ENCODE measurements at regions not wholly inside any gene's neighbourhood (a gene's known extent, or its start where the extent isn't known, plus 50 kb on each side); places are given as distances from the start of the nearest gene placed in this dataset.

- H3K4me3 ChIP-seq (ENCODE audit: low read depth, low read length) = no peak overlapping the region
- no peak for DNase-seq (ENCODE audit: low read depth, low spot score)
- TF ChIP-seq CTCF (IDR thresholded peaks at IDR 0.05; ENCODE audit: insufficient read depth, low read length, missing control alignments) = no peak
- CTCF ChIA-PET = interaction anchor here (1.2 kb wide), 1 partner anchor 23 kb away, joined by 3 read pairs; no protein-coding TSS in a partner anchor
- POLR2A ChIA-PET = no interaction called here
Measured at GRCh38 chr6:3527651-3527977, 70.8 kb upstream of the SLC22A23 start.

- CTCF ChIA-PET = interaction anchor here (1.2 kb wide), 1 partner anchor 24 kb away, joined by 3 read pairs; no protein-coding TSS in a partner anchor
- H3K4me3 ChIP-seq (ENCODE audit: low read depth, low read length) = no peak overlapping the region
- TF ChIP-seq CTCF (IDR thresholded peaks at IDR 0.05; ENCODE audit: insufficient read depth, low read length, missing control alignments) = no peak
- DNase-seq (ENCODE audit: low read depth, low spot score) = no peak
- POLR2A ChIA-PET = no interaction called here
Measured at GRCh38 chr6:3526962-3527650, 70.3 kb upstream of the SLC22A23 start.

GRCh38 chr6:3525915-3526314, 69.1 kb upstream of the SLC22A23 start:
- H3K4me3 ChIP-seq (ENCODE audit: low read depth, low read length) = no peak overlapping the region
- ChIA-PET POLR2A (no interaction called here), CTCF (no interaction called here)
- DNase-seq (ENCODE audit: low read depth, low spot score) = no peak
- TF ChIP-seq CTCF (IDR thresholded peaks at IDR 0.05; ENCODE audit: insufficient read depth, low read length, missing control alignments) = no peak

GRCh38 chr6:3524456-3524855, 67.6 kb upstream of the SLC22A23 start:
- POLR2A ChIA-PET = no interaction called here
- CTCF ChIA-PET = interaction anchor here (1.2 to 1.4 kb wide), 2 partner anchors 12 to 244 kb away, joined by 3 to 5 read pairs; no protein-coding TSS in a partner anchor
- no peak for TF ChIP-seq CTCF (IDR thresholded peaks at IDR 0.05; ENCODE audit: insufficient read depth, low read length, missing control alignments)
- DNase-seq (ENCODE audit: low read depth, low spot score) = no peak
- H3K4me3 ChIP-seq (ENCODE audit: low read depth, low read length) = no peak overlapping the region

- POLR2A ChIA-PET = no interaction called here
Measured at GRCh38 chr6:3523966-3524365, 67.1 kb upstream of the SLC22A23 start.

GRCh38 chr6:3523271-3523670, 66.4 kb upstream of the SLC22A23 start:
- TF ChIP-seq CTCF (IDR thresholded peaks at IDR 0.05; ENCODE audit: insufficient read depth, low read length, missing control alignments) = no peak
- H3K4me3 ChIP-seq (ENCODE audit: low read depth, low read length) = no peak overlapping the region
- ChIA-PET POLR2A (no interaction called here), CTCF (interaction anchor here (1.0 to 1.2 kb wide), 3 partner anchors 8 to 209 kb away, joined by 3 read pairs; no protein-coding TSS in a partner anchor)
- DNase-seq (ENCODE audit: low read depth, low spot score) = no peak

More at GRCh38 chr6:3523966-3524365, 67.1 kb upstream of the SLC22A23 start:
- H3K4me3 ChIP-seq (ENCODE audit: low read depth, low read length) = no peak overlapping the region
- TF ChIP-seq CTCF (IDR thresholded peaks at IDR 0.05; ENCODE audit: insufficient read depth, low read length, missing control alignments) = no peak
- CTCF ChIA-PET = interaction anchor here (1.0 to 1.4 kb wide), 4 partner anchors 8 to 244 kb away, joined by 3 to 5 read pairs (median 3); no protein-coding TSS in a partner anchor
- DNase-seq (ENCODE audit: low read depth, low spot score) = no peak
